SK-MEL-5 (cell line): ENCODE measurements at regions not wholly inside any gene's neighbourhood (a gene's known extent, or its start where the extent isn't known, plus 50 kb on each side); places are given as distances from the start of the nearest gene placed in this dataset.
"Not testable (repeated sequence)": the region's sequence is repeated elsewhere in the genome, so short reads cannot be mapped to it uniquely, and the experiment has no call there.

ENCODE experiments used
- DNase-seq: peaks from one replicate; pipeline ENCODE4 v3.0.0-alpha.2; 2016; ENCODE audit warnings: low read depth, low spot score
- in situ Hi-C: cut with HindIII; loops from 2 replicates; pipeline ENCODE4 v1.10.0; 2016; ENCODE audit warnings: low sequenced_read_pairs, high pct_unique_total_duplicates, low pct_unique_long_range_greater_than_20kb

GRCh38 chr4:9110700-9111099, 59.5 kb upstream of the FAM90A26 start:
- in situ Hi-C loops, DNase-seq: not testable (repeated sequence)

GRCh38 chr4:9103148-9103524, 67.1 kb upstream of the FAM90A26 start:
- DNase-seq, in situ Hi-C loops: not testable (repeated sequence)

GRCh38 chr4:9102471-9103147, 67.6 kb upstream of the FAM90A26 start:
- in situ Hi-C loops, DNase-seq: not testable (repeated sequence)

GRCh38 chr4:9096330-9096729, 73.9 kb upstream of the FAM90A26 start:
- in situ Hi-C loops, DNase-seq: not testable (repeated sequence)

GRCh38 chr4:9078796-9079195, 91.4 kb upstream of the FAM90A26 start:
- DNase-seq, in situ Hi-C loops: not testable (repeated sequence)

GRCh38 chr4:9076974-9077373, 93.2 kb upstream of the FAM90A26 start:
- in situ Hi-C loops, DNase-seq: not testable (repeated sequence)

- DNase-seq, in situ Hi-C loops: not testable (repeated sequence)
These were observed 93.7 kb upstream of the FAM90A26 start for GRCh38 chr4:9076486-9076885.

- in situ Hi-C loops, DNase-seq: not testable (repeated sequence)
These were observed 96.8 kb upstream of the FAM90A26 start for GRCh38 chr4:9073371-9073770.

- in situ Hi-C loops, DNase-seq: not testable (repeated sequence)
These were observed 97.5 kb upstream of the FAM90A26 start for GRCh38 chr4:9072521-9073220.

GRCh38 chr4:9067923-9068322, 102.3 kb upstream of the FAM90A26 start:
- in situ Hi-C loops, DNase-seq: not testable (repeated sequence)

- in situ Hi-C loops, DNase-seq: not testable (repeated sequence)
These were observed 106.6 kb upstream of the FAM90A26 start for GRCh38 chr4:9063612-9064011.

- in situ Hi-C loops, DNase-seq: not testable (repeated sequence)
These were observed 145.3 kb upstream of the FAM90A26 start for GRCh38 chr4:9024866-9025265.

- in situ Hi-C loops, DNase-seq: not testable (repeated sequence)
These were observed 138.2 kb upstream of the HMX1 start for GRCh38 chr4:9009792-9010191.

GRCh38 chr4:9008407-9008806, 136.8 kb upstream of the HMX1 start:
- in situ Hi-C loops, DNase-seq: not testable (repeated sequence)

GRCh38 chr4:9001153-9001552, 129.5 kb upstream of the HMX1 start:
- in situ Hi-C loops, DNase-seq: not testable (repeated sequence)

GRCh38 chr4:9000505-9001001, 128.9 kb upstream of the HMX1 start:
- in situ Hi-C loops = not testable (repeated sequence)
- peak; percentile 12 for DNase-seq

GRCh38 chr4:8992981-8993380, 121.3 kb upstream of the HMX1 start:
- DNase-seq, in situ Hi-C loops: not testable (repeated sequence)

GRCh38 chr4:8991449-8991848, 119.8 kb upstream of the HMX1 start:
- in situ Hi-C loops = not testable (repeated sequence)
- peak; percentile 26 for DNase-seq

GRCh38 chr4:8990341-8990740, 118.7 kb upstream of the HMX1 start:
- in situ Hi-C loops = not testable (repeated sequence)

More at GRCh38 chr4:8990341-8990740, 118.7 kb upstream of the HMX1 start:
- DNase-seq = not testable (repeated sequence)
